SK-N-SH treated with all-trans-retinoic acid at 6 μM for 48 hours (cell line): ENCODE measurements at regions not wholly inside any gene's neighbourhood (a gene's known extent, or its start where the extent isn't known, plus 50 kb on each side); places are given as distances from the start of the nearest gene placed in this dataset.

ENCODE experiments used
- OSR1 ChIP-seq: fragments of 250-450 bp; sonication (Bioruptor Pico); IDR thresholded peaks from 2 replicates; pipeline ENCODE4 v1.8.0; 2022; ENCODE audit warnings: moderate library complexity, mild to moderate bottlenecking, inconsistent platforms
- ZNF70 ChIP-seq: fragments of 450-650 bp; formaldehyde crosslinking; IDR thresholded peaks from 2 replicates; pipeline ENCODE4 v1.5.0; 2020; ENCODE audit warnings: mild to moderate bottlenecking, moderate library complexity

- TF ChIP-seq OSR1 (CRISPR knock-in tag) (no peak), ZNF70 (CRISPR knock-in tag) (no peak)
Observed at GRCh38 chr13:36509369-36509768, 77.1 kb downstream of the CCNA1 start.
